HG02970 (cell line): ENCODE measurements at regions not wholly inside any gene's neighbourhood (a gene's known extent, or its start where the extent isn't known, plus 50 kb on each side); places are given as distances from the start of the nearest gene placed in this dataset.

Experiments used
- ATAC-seq: cut with Tn5 transposase; IDR thresholded peaks from one replicate; pipeline ENCODE4 v1.9.1; 2021; ENCODE audit warnings: mild to moderate bottlenecking, moderate library complexity, moderate number of reproducible peaks; ENCODE audit not compliant: unreplicated experiment, low FRiP score

DNA sequence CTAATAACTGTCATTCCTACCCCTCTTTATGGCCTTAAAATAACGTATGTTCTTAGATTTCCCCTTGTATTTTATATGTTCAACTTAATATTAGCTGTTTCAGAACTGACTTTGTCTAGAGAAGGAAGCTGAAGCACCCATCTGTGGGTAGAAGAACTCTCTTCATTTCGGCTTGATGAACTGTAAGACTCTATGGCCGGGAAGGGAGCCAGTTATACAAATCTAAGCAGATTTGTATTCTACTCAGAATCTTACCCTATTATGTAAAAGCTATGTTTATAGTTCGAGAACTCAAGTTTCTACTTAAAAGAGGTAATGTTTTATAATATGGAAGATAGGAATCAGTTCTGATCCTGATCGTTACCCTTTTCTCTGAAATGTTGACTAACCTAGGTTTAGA, 390.9 kb upstream of the PRICKLE1 start:
- no peak for ATAC-seq

DNA sequence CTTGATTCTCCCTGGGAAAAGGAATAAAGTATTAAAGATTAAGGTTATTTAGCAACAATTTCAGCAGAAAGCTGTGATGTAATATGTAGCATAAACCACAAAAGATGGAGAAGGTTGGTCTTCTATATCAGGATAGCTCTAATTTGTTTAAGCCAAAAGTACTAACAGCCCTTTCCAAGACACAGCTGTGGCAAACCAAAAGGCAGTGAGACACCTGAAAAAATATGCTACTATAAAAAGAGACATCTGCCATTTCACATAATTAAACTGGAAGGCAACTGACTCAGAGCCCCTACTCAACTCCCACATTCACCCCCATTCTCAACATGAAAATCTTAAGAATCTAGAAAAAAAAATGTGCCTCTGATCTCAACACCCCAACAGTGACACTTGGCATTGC, 390.2 kb upstream of the PRICKLE1 start:
- ATAC-seq = no peak

DNA sequence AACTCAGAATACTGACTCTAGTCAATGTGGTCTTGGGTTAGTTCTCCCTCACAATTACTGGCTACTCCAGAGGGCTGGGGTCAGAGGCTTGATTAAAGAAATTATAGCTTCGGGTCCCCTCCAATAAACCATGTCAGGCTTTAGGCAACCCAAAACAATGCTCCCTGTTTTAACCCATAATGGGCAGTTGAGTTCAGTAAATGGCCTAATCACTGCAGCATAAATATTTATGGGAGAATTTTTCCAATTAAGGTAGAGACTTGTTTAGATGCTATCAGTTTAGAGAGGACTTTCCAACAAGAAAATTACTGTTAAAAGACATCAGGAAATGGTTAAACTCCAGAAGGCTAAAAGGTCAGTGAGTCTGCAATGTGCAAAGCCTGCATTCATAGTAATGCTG, 389.2 kb upstream of the PRICKLE1 start:
- no peak for ATAC-seq

DNA sequence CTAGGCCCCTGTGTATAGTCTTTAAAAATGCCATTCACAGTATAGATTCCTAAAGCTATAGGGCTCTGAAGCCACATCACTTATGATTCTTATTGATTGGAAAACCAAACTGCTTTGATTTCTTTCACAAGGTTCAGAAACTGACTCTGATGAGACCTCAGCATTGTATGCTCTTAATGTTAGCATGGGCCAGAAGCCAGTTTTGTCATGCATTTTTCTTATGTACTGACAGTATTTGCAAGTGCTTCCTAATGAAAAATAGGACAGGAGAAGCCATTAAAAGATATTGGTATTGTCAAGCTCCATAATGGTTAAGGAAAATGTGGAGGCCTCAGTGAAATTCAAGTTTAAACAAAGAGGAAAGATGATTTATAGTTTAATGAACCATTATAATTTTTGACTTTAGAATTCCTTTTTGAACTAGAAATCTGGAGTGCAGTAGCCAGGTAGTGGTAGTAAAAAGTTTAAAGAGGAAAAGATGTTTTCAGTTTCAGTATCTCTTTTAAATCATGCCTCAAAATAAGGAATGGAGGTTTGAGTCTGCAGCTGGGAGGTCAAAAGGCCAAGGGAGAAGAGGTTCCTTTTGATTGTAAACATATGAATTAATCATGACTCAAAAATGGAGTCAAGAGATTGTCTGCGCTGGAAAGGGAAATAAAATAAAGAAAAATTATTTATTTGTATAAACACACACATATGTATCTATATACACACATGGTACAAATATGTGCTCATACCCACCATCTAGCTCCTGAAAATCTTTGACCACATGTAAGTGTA, 388.1 kb upstream of the PRICKLE1 start:
- ATAC-seq = no peak

DNA sequence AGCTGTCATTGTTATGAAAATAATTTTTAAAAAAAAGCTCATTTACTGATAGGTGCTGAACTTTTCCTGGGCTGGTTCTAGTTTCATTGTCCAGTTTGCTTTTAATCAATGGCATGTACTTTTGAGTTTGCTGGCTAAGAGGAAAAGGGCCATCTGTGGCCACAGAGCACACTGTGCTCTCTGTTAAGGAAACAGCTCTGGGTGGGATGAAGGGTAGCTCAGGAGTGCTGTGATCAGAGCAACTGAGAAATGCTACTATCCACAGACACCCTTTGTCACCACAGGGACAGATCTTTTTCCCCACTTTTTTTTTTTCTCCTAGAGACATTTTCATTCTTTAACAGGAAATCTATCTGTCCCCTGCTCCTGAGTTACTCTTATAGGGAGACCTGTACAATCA, 387.1 kb upstream of the PRICKLE1 start:
- ATAC-seq = no peak

DNA sequence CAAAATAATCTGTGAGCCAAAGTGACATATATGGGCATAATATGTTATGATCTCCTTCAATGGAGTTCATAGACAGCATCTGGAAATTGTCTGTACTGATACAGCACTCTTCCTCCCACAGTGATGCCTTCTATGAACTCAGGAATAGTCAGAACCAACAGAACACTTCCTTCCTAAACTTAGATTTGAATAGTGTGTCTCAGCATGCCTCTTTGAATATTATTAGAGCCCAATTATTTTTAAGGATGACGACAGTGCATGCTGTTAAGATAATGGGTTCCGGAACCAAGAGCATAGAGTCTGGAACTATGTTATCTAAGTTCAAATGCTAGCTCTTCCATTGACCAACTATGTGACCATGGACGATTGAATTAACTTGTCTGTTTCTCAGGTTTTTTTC, 386.6 kb upstream of the PRICKLE1 start:
- ATAC-seq = no peak

DNA sequence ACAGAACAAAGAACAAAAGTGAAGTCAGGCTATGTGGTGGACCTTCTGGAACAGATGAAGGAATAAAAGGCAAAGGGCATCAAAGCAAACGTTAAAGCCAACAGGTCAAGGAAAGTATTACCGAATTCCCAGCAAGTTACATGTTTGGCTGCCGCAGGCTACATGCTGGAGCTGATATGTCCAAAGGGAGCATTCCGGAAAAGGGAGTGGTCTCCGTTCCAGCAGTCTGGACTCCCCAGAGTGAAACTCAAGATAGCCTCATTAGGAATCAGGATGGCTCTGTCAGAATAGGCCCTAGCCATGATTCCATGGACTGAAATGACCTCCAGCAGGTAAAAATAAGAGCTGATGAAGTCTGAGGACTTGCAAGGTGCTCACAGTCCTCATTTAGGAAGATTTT, 379.8 kb upstream of the PRICKLE1 start:
- ATAC-seq = no peak

DNA sequence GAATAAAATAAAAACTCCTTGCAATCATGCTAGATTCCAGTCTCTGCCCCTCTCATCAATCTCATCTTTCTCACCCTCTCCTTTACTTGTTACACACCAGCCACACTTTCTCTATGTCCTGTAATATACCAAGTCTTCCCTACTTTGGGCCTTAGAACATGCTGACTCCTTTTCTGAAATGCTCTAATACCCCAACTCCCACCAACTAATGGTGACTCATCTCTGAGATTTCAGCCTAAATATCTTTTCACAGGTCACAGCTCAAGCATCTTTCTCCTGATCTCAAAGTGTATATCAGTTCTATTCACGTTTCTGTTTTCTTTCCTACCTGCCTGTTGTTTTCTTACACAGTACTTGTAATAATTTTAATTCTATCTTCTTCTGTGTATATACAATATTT, 378.9 kb upstream of the PRICKLE1 start:
- no peak for ATAC-seq

DNA sequence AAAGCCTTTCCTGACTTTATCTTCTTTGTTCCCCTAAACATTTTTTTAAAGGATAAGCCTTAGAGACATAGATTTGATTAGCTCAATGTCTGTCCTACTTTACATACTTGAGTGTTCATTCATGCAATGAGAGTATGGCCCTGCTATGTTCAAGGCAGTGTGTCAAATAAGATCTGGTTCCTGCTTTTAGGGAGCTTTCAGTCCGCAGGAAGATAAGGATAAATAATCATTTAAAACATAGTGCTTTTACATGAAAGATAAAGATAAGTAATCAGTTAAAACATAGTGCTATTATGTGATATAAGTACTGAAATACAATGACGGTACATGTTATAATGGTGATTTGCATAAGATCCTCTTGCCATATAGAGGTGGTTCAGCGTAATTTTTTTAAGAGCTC, 378.3 kb upstream of the PRICKLE1 start:
- ATAC-seq = no peak

DNA sequence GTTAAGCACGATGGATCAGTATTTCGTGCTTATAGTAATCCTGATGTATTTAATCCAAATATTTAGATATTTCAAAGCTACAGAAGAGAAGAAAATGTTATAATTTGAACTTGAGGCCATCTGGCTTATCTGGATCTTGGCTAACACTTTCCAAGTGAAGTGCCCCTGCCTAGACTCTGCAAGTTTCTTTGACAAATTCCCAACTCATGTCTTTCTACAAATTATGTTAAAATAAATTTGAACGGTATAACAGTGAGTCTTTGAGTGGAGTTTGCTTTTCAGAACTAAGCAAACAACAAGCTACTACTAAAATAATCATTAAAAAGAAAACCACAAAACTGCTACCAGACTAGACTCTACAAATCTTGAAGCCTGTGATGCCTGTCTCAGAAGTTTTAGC, 374.4 kb upstream of the PRICKLE1 start:
- no peak for ATAC-seq

DNA sequence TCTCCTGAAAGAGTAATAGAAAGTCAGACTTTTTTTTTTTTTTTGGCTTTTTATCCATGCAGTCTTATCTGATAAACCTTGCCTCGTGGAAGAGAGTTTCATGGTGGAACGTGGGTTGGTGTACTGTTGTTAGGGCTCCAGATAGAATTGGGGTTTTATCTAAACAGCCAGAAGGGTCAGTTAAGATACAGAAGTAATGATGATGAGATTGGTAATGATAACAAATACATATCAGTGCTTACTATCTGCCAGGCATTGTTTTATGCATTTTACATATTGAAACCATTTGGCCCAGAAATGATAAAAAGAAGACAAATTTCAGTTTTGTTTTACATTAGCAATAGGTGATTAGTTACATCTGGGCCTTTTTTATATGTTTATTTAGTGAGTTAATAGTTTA, 372.8 kb upstream of the PRICKLE1 start:
- no peak for ATAC-seq

DNA sequence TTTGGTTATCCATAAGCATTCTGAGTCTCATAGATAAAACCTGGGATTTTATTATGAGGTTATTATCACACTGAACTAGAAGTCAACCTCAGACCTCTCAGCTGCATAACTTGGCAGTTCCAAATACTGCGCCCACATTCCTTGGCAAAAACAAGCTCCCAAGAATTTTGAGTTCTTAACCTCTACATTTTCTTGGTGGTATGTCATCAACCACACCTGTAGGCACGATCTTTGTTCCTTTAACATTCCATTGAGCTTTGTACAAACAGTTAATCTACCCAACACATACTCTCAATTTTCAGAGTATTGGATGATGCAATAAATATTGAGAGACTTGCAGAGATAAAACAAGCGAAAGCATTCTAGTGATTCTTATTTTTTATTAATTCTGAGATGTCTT, 371.8 kb upstream of the PRICKLE1 start:
- no peak for ATAC-seq

DNA sequence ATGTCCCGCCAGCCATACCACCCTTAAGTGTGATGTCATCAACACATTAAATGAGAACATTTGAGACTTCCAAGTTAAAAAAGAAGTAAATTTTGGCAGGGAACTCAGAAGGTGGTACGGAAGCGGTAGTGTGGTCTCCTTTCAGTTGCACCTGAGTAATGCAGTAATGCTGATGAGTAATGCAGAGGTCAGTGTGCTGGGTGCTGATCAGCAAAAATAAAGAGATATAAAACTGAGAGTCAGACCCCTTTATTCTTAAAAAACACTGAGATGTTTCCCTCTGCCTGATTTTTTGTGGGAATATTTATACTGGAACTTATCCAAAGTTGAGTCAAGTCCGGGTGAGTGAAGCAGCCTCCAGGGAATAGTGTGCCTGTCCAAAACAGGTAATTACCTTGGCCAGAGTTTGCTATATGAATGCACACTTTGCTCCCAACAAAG, 370.6 kb upstream of the PRICKLE1 start:
- ATAC-seq = no peak

DNA sequence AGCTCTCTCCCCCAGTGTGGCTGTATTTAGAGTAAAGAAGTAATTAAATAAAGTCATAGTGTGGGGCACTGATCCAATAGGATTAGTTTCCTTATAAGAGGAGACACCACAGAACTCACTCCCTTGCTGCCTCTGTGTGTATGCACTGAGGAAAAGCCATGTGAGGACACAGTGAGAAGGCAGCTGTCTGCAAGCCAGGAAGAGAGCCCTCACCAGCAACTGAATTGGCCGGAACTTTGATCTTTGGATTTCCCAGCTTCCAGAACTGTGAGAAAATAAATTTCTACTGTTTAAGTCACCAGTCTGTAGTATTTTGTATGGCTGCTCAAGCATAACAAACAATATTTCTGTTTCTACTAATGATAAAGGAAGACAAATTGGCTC, 368.7 kb upstream of the PRICKLE1 start:
- no peak for ATAC-seq

DNA sequence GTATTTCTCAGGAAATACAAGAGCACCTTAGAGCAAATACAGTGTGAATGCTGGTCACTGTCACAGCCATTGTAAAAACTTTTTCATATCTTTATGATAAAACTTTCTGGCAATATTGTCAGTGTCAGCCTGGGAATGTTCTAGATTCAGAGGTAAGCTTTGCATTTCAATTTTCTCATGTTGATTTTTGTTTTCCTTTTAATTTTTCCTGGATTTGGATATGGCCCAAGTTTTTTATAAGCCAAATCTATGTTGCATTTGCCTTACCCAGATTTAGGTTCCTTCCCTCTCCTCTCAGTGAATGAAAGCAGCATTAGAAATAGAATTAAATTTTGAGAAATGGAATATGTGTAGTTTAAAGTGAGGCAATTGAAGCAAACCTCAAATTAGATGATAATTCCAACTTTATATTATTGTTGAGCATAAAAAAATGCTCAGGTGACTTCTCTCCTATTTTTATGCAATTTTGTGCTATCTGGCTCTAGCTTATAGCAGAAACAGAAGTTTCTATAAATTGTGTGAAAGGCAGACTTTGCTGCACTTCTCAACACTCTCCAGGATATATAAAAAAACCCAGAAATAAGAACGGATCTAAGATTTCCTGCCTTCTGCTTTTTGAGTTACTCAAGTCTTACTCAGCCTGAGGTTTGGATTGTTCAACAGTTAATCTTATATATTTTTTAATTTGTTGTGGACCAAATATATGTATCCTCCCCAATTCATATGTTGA, 368.2 kb upstream of the PRICKLE1 start:
- no peak for ATAC-seq

DNA sequence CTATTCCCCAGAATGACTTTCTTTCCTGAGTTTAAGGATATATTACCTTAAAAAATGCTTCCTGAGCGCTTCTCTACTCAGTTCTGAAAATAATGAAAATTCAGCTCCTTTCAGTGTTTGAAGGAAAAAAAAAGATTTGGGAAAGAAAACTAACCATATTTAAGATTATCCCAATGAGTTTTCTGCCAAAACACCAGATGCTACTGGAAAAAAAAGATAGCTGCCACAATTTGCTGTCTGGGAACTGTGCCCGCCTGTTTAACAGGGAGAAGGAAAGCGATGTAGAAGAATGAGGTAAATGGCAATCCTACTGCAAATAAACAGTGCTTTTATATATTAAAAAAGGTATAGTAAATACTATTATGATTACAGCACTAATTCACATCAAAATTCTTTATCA, 367.6 kb upstream of the PRICKLE1 start:
- ATAC-seq = no peak

DNA sequence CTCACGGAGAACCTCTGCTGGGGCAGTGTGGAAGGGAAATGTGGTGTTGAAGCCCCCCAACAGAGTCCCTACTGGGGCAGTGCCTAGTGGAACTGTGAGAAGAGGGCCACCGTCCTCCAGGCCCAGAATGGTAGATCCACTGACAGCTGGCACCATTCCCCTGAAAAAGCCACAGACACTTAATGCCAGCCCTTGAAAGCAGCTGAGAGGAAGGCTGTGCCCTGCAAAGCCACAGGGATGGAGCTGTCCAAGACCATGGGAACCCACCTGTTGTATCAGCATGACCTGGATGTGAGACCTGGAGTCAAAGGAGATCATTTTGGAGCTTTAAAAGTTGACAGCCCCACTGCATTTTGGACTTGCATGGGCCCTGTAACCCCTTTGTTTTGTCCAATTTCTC, 363.5 kb upstream of the PRICKLE1 start:
- no peak for ATAC-seq

DNA sequence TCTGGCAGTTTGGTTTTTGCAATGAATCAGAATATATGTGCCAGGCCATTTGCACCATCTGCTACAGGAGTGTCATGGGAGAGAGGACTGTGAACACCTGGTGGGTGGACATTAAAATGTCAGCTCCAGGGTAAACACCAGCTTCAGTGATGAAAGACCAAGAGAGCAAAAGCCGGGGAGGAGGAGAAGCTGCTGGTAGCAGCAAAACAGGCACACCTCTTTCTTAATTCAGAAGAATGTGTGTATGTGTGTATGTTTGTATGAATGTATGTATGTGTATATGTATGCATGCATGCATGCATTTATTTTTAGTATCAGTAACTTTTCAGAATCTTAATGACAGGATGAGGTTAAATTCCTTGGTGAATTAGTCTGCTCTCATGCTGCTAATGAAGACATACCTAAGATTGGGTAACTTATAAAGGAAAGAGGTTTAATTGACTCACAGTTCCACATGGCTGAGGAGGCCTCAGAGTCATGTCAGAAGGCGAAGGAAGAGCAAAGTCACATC, 357.4 kb upstream of the PRICKLE1 start:
- no peak for ATAC-seq

DNA sequence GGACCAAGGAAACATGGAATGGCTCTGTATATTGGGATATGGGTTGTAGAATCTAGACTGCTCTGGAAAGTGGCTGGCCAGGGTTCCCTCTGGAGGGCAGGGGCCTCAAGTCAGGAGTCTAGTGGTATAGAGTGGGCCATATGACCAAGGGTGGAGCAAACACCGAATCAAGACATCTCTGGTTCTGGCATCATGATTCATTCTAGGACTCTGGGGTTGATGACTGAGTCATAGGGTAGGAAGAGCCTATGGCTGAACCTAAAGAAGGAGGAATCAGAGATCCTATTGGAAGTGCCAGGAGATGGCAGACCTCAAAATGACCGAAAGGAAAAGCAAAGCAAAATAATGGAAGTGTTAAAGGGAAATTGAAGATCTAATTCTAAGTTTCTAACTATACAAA, 356.4 kb upstream of the PRICKLE1 start:
- no peak for ATAC-seq

DNA sequence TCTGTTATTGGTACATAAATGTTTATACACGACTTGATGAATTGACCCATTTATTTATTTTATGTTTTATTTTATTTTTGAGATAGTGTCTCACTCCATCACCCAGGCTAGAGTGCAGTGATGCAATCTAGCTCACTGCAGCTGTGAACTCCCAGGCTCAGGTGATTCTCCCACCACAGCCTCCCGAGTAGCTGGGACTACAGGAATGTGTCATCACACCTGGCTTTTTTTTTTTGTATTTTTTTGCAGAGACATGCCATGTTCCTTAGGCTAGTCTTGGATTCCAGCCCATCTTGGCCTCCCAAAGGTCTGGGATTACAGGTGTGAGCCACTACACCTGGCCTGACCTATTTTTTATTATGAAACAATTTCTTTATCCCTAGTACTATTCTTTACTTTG, 355.0 kb upstream of the PRICKLE1 start:
- no peak for ATAC-seq

DNA sequence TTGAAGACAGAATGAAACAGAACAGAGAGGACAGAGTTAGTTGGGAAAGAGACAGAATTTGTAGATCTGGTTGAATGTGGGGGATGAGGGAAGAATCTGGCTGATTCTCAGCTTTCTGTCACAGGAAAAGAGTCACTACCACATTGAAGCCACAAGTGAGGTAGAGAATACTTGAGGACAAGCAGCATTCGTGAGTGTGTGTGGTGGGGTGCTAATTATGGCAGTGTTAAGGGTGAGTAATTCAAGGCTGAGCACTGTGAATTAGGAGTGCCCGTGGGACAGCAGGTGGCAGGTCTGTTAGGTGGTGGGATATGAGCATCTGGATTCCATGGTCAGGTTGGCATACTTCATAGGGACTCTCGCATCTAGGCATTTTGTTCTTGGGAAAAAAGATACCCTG, 347.4 kb upstream of the PRICKLE1 start:
- no peak for ATAC-seq

DNA sequence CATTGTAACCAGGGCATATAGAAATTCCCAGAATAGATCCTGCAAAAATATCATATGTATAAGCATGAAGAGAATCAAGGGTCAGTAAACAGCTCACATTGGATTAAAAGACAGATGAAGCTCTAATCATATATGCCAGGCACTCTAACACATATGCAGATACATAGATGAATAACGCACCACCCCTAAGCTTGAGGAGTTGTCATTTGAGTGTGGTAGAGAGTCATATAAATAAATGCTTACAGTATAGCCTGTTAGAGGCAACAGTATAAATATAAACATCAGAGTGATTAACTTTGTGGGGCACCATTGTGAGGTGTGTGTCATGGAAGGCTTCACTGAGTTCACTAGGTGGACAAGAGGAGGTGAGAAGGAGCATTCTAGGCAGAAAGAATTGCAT, 346.7 kb upstream of the PRICKLE1 start:
- ATAC-seq = no peak
